GM12864 (cell line): ENCODE measurements at regions not wholly inside any gene's neighbourhood (a gene's known extent, or its start where the extent isn't known, plus 50 kb on each side); places are given as distances from the start of the nearest gene placed in this dataset.
"Not testable (repeated sequence)": the region's sequence is repeated elsewhere in the genome, so short reads cannot be mapped to it uniquely, and the experiment has no call there.

Experiments
- DNase-seq: peaks from one replicate; pipeline ENCODE4 v3.0.0-alpha.2; 2011; ENCODE audit warnings: low read depth
- H3K4me3 ChIP-seq: 2 replicates; pipeline ENCODE4 v1.5.1; 2011; ENCODE audit warnings: mild to moderate bottlenecking, low read depth, low read length, control low read depth
- TF ChIP-seq, protein P1 (sequence below): IDR thresholded peaks from 2 replicates; pipeline ENCODE4 v1.5.1; 2011; ENCODE audit warnings: low read depth, mild to moderate bottlenecking, moderate library complexity, low read length, control low read depth, inconsistent platforms; ENCODE audit errors: missing control alignments

DNA sequence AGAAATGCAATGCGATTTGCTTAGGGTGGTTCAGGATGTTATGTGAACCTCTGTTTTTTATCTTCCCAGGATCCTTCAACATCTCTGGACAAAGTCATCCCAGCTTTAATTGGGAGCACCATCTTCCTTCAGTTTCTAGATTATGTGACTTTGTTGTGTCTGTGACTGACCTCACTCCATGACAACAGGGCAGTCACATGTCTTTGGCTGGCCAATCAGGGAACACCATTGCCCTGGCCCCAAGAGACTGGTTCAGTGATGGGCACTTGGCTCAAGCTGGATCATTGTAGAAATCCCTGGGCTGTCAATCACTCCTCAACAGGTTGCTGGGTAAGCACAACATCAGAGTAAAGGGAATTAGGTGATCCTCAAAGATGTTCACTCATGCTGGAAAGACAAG lies 499.7 kb downstream of the XYLT1 start:
- DNase-seq = no peak
- H3K4me3 ChIP-seq = no peak overlapping the region
- TF ChIP-seq, protein P1, sequence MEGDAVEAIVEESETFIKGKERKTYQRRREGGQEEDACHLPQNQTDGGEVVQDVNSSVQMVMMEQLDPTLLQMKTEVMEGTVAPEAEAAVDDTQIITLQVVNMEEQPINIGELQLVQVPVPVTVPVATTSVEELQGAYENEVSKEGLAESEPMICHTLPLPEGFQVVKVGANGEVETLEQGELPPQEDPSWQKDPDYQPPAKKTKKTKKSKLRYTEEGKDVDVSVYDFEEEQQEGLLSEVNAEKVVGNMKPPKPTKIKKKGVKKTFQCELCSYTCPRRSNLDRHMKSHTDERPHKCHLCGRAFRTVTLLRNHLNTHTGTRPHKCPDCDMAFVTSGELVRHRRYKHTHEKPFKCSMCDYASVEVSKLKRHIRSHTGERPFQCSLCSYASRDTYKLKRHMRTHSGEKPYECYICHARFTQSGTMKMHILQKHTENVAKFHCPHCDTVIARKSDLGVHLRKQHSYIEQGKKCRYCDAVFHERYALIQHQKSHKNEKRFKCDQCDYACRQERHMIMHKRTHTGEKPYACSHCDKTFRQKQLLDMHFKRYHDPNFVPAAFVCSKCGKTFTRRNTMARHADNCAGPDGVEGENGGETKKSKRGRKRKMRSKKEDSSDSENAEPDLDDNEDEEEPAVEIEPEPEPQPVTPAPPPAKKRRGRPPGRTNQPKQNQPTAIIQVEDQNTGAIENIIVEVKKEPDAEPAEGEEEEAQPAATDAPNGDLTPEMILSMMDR = no peak

DNA sequence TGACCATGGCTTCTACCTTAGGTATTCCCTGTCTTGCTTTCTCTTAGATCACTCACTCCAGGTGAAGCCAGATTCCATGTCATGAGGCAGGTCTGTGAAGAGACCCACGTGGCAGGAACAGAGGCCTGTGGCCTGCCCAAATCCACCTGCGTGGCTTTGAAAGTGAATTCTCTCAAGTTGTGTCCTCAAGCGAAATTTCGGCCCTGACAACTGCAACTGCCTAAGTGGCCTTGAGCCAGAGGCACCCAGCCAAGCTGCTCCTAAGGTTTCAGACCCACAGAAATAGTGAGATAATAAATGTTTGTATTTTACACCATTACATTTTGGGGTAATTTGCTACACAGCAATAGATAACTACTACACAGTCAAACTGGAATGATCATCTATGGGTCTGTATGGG lies 497.9 kb downstream of the XYLT1 start:
- DNase-seq = no peak
- TF ChIP-seq, protein P1 = no peak

DNA sequence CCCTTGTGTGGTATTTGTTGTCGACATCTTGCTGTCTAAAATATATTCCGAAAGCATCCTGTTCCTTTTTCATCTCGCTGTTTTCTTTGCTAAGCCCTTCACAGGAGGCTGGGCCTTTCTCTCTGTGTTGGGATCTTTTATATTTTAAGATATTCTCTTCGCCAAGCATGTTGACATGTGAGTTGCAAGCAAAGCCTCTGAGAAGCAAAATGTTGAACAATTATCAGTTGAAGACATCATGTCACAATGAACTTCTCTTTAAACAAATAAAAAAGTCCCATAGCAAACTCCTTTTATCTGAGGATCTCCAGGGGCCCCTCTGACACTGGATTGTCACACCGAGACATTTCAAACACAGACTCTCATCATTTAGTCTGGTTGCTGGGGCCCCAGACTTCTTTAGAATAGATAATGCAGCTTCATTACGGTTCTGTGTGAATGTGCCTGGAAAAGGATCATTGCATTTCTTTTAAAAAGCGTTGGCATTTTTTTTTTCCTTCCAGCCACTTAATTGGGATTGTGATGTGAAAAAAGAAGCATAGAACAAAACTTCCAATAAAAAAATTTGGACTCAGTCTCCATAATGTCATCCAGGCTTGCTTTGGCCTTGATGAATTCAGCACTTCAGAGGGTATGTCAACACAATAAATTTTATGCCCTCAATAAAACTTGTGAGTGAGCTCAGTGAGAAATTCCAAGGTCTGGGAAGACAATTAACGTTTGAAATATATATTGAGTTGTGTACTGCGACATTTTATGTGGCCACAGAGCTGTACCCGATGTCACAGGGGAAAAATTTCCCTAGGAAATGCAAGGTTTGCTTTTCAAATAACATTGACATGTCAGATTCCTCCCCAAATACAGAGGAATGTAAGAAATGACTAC lies 496.8 kb downstream of the XYLT1 start:
- no peak for DNase-seq
- TF ChIP-seq, protein P1 = no peak

More for the DNA sequence above, 497.9 kb downstream of the XYLT1 start:
- no peak overlapping the region for H3K4me3 ChIP-seq

DNA sequence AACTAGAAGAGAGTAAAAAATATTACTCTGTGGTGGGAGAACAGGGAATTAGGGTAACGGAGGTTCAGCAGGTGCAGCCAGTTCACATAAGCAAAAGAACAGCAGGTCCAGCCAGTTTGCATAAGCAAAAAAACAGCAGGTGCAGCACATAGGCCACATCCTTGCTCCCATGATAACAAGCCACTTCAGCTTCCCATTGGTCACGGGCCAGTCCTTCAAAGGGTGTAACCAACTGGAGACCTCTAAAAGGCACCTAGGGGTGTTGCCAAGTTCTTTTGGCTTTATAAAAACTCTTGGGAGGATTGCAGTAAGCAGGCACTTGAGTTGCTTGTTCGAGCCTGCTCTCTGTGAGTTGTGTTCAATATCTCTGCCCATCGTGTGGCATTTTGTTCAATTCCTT lies 488.1 kb downstream of the XYLT1 start:
- TF ChIP-seq, protein P1 = no peak
- no peak for DNase-seq
- H3K4me3 ChIP-seq = no peak overlapping the region

More for the DNA sequence above, 496.8 kb downstream of the XYLT1 start:
- H3K4me3 ChIP-seq = no peak overlapping the region

DNA sequence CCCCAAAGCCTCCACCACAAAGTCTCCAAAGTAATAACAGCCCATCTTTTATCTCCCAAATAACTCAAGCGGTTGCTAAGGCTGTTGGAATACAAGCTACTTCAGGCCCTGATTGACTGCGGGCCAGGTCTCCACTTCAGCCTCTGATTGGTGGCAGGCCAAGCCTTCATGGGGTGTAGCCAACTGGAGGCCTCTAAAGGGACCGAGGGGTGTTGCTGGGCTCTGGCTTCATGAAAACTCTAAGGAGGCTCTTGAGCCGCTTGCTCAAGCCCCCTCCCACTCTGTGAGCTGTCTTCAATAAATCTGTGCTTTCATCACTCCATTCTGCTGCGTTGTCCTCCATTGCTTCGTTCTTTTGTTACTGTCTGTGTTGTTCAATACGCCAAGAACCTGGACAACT lies 487.2 kb downstream of the XYLT1 start:
- no peak for DNase-seq
- H3K4me3 ChIP-seq = no peak overlapping the region
- TF ChIP-seq, protein P1 = no peak

DNA sequence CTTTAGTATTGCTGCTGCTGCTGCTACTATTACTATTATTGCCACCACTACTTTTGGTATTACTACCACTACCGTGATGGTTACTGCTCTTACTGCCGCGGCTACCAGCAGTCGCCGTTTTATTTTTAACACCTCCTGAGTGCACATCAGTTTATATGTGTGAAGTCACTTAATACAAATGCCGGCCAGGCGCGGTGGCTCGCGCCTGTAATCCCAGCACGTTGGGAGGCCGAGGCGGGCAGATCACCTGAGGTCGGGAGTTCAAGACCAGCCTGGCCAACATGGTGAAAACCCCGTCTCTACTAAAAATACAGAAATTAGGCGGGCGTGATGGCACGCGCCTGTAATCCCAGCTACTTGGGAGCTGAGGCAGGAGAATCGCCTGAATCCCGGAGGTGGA lies 486.7 kb downstream of the XYLT1 start:
- DNase-seq, H3K4me3 ChIP-seq: not testable (repeated sequence)

DNA sequence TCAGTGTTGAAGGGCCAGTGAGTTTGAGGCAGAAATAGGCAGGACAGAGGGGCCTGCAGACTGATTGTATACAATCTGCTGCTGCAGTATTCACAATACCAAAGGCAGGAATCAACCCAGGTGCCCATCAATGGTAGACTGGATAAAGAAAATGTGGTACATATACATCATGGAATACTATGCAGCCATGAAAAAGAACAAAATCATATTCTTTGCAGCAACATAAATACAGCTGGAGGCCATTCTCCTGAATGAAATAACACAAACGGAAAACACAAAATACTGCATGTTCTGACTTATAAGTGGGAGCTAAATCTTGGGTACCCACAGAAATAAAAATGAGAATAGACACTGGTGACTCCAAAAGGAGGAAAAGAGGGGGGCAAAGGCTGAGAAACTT lies 485.1 kb downstream of the XYLT1 start:
- DNase-seq = no peak
- TF ChIP-seq, protein P1 = no peak
- H3K4me3 ChIP-seq = no peak overlapping the region
